NCI-H345 treated with DMSO at 0.1 percent for 48 hours (cell line): ENCODE measurements at regions not wholly inside any gene's neighbourhood (a gene's known extent, or its start where the extent isn't known, plus 50 kb on each side); places are given as distances from the start of the nearest gene placed in this dataset.
A peak's percentile ranks its signal among the peaks of the same experiment; 100 is the strongest.
"Not testable (repeated sequence)": the region's sequence is repeated elsewhere in the genome, so short reads cannot be mapped to it uniquely, and the experiment has no call there.

Experiments
- DNase-seq: peaks from one replicate; lab custom pipeline; 2025; ENCODE audit not compliant: unreplicated experiment; lab: John Stamatoyannopoulos, UW

- no peak for DNase-seq
These were observed 603.4 kb upstream of the CNTN5 start for GRCh38 chr11:98417256-98417755.

- DNase-seq: no peak
These were observed 596.8 kb upstream of the CNTN5 start for GRCh38 chr11:98423933-98424332.

DNA sequence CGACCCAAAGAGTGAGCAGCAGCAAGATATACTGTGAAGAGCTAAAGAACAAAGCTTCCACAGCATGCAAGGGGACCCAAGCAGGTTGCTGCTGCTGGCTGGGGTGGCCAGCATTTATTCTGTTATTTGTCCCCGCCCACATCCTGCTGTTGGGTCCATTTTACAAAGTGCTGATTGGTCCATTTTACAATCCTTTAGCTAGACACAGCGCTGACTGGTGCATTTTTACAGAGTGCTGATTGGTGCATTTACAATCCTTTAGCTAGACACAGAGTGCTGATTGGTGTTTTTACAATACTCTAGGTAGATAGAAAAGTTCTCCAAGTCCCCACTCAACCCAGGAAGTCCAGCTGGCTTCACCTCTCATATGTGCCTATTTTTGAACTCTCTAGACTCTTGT lies 596.0 kb upstream of the CNTN5 start:
- not testable (repeated sequence) for DNase-seq

- no peak for DNase-seq
These were observed 589.0 kb upstream of the CNTN5 start for GRCh38 chr11:98431463-98432359.

DNA sequence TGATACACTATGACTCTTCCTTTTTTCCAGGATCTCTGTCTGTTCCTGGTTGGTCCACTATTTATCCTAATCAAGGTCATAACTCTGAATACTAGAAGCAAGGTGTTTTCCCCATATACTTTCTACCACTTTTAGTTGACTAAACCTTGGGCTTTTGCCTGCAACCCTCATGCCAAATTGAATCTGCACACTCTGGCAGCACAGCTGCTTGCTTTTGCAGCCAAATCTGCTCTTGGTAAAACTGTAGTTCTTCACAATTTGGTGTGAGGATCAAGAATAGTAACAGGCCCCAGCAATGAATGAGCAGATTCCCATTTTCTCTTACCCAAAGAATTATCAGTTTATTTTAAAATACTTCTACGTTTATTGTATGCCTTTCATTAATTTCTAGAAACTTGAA lies 586.5 kb upstream of the CNTN5 start:
- no peak for DNase-seq

- DNase-seq: no peak
These were observed 567.4 kb upstream of the CNTN5 start for GRCh38 chr11:98453378-98453777.

DNA sequence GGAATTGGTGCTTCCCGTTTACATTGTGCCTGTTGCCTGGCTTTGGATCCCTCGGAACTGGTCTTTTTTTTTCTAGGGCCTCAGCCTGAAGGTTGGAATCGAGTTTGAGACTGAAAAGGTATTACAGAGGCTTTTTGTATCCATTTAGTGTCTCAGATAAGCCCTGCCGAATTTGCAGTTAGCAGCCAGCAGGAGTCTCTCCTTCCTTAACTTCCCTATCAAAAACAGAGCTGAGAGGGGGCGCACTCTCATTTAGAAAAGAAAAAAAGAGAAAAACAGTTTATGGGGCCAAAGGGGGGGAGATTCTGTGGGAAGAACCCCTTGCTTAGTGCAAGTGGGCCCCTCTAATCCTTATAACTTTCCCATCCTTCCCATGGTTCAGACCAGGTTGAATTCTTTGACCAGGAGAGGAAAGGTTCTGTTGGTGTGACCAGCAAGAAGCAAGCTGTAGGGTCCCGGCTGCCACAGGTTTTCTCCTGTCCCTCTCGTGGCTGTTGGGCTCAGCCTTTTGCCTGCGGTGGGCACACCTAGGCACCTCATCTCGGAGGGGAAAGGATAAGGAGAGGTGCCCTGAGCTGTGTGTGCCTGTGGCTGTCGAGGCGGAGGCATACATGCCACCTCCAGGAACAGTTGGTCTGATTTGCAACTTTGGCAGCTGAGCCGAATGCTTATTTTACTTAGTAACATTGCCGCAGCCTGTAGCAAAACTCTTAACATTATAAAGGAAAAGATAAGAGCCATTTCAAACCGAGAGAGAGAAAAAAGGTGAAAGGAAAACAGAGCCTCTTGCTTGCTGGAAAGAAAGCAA lies 565.0 kb upstream of the CNTN5 start:
- DNase-seq: no peak

DNA sequence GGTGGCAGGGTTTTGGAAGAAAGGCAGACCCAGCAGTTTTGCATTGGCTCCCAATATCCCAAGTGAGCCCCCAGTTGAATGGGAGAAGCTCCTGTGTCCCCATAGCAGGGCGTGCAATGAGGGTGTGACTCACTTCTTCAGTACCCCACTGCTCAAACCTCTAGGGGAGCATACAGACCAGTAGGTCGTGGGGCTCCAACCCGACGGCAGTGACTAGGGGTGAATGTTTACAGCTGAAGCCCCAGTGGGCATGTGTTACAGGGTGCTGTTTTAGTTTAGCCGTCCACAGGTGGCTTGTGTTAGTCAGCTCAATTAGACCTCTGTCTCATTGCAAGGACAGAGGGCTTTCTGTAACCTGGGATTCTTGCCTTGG lies 564.5 kb upstream of the CNTN5 start:
- DNase-seq: no peak

DNA sequence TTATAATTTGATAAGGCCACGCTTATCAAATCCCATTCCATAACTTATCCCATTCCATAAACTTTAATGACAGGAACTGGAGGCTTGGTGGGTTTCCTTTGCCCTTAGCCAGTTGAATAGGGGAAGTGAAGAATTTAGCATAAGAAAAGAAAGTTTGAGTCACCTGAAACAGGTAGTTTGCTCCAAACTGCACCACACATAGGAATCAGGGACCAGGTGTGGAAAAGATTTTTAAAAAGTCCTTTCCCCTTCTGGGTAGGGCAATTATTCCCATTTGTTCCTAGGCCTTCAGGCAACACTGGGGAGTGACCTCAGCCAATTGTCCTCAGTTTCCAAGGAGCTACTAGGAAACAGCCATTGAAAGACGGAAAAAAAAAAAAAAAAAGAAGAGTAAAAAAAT lies 525.7 kb upstream of the CNTN5 start:
- no peak for DNase-seq

DNA sequence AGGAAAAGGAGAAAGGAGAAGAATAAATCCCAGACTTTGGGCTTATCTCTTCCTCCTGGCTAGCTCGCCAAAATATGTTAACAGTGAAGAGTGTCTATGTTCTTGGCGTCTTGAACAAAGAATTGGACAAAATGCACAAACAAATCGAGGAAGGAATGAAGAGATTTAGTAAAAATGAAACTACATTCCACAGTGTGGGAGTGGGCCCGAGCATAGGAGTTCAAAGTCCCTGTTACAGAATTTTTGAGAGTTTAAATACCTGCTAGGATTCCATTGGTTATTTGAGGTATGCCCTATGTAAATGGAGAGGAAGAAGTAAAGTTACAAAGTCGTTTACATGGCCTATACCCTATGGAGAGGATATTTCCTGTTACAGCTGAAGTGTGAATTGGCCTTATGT lies 525.1 kb upstream of the CNTN5 start:
- DNase-seq: no peak

GRCh38 chr11:98507208-98507607 lies 513.5 kb upstream of the CNTN5 start:
- DNase-seq: no peak

GRCh38 chr11:98512938-98513337 lies 507.8 kb upstream of the CNTN5 start:
- DNase-seq: no peak

GRCh38 chr11:98531576-98531975 lies 489.2 kb upstream of the CNTN5 start:
- no peak for DNase-seq

DNA sequence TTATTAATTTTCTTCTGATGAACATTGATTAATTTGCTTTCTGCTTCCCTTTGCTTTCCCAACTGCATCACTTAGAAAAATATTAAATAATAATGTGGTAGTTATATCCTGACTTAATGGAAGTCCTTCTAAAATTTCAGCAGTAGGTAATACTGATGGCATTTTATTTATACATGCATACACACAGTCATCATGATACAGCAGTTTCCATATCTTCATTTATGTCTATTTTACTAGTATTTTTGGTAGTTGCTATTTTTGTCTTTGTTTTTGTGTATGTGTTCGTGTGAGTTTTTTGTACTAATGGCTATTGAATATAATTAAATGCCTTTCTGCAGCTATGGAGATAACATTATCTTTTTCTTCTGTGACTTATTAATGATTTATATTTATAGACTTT lies 484.7 kb upstream of the CNTN5 start:
- DNase-seq: no peak

DNA sequence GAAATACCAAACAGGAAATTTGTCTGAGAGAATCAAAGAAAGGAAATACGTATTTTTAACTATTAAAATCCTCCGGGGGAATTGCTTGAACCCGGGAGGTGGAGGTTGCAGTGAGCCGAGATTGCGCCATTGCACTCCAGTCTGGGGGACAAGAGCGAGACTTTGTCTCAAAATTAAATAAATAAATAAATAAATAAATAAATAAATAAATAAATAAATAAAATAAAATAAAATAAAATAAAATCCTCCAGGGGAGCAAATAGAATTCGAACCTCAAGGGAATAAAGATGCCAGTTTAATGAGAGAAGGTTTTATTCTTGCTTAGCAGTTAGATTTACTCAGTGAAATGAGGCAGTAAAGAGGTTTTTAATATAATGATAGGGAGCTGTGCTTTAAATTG lies 482.4 kb upstream of the CNTN5 start:
- not testable (repeated sequence) for DNase-seq

- no peak for DNase-seq
These were observed 475.1 kb upstream of the CNTN5 start for GRCh38 chr11:98545544-98546175.

- DNase-seq: no peak
These were observed 471.2 kb upstream of the CNTN5 start for GRCh38 chr11:98549571-98549970.

DNA sequence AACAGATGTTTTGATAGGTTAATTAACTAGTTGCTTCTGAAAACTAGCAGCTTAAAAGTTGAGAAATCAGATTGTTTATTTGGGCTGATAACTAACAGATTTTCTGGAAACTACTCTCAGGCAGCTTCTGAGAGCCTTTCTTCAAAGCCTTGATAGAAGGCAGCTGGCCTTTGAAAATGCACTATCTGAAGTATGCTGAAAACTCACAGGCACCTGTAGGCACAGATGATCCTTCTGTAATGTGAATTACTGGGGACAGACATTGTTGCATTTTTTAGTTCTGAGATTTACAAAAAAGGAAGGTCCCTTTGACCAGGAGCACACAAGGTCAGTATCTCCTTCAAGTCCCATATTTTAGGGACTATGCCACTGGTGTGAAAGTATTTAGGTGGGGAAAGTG lies 460.8 kb upstream of the CNTN5 start:
- DNase-seq: no peak

- DNase-seq: peak; percentile 39
These were observed 459.5 kb upstream of the CNTN5 start for GRCh38 chr11:98561252-98561651.

DNA sequence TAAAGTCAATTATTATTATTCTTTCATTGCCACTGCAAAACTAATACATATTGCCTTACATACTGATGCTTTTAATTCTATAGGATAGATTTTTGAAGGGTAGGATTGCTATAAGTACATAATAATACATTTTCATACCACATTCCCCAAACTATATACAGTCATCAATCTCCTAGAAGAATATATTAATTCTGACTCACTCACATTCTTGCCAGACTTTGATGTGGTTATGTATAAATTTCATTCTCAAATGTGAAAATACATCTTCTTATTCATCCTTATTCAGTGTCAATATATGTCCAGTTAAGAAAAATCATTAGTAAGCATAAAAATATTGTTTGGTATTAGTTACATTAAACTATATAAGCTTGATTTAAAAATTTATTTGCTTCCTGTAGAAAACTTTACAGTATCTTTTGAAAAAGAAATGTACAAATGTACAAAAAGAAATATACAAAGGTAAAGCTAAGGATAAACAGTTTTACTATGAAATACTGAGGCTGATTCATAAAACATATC lies 458.8 kb upstream of the CNTN5 start:
- no peak for DNase-seq

- no peak for DNase-seq
These were observed 456.5 kb upstream of the CNTN5 start for GRCh38 chr11:98564233-98564632.
